H9 (cell line): ENCODE measurements at regions not wholly inside any gene's neighbourhood (a gene's known extent, or its start where the extent isn't known, plus 50 kb on each side); places are given as distances from the start of the nearest gene placed in this dataset.

Source experiments
- DNase-seq: peaks from one replicate; pipeline ENCODE4 v3.0.0-alpha.2; 2017
- H2AFZ ChIP-seq: one replicate; pipeline ENCODE4 v1.6.1; 2013; ENCODE audit warnings: mild to moderate bottlenecking, low read length, control low read depth, moderate library complexity
- H2AK5ac ChIP-seq: 2 replicates; pipeline ENCODE4 v1.6.1; 2013; ENCODE audit warnings: low read length, control low read depth, mixed read lengths; ENCODE audit not compliant: insufficient read length
- H2BK120ac ChIP-seq: one replicate; pipeline ENCODE4 v1.6.1; 2013; ENCODE audit warnings: low read depth, mild to moderate bottlenecking, low read length, control low read depth, inconsistent platforms; ENCODE audit not compliant: poor library complexity, severe bottlenecking
- H2BK12ac ChIP-seq: 2 replicates; pipeline ENCODE4 v1.6.1; 2013; ENCODE audit warnings: low read length, control low read depth, mixed read lengths, low read depth; ENCODE audit not compliant: insufficient read length
- H2BK15ac ChIP-seq: 2 replicates; pipeline ENCODE4 v1.6.1; 2013; ENCODE audit warnings: low read depth, low read length, control low read depth
- H2BK20ac ChIP-seq: one replicate; pipeline ENCODE4 v1.6.1; 2013; ENCODE audit warnings: low read depth, mild to moderate bottlenecking, low read length, control low read depth, inconsistent platforms; ENCODE audit not compliant: poor library complexity, severe bottlenecking
- H2BK5ac ChIP-seq: 2 replicates; pipeline ENCODE4 v1.6.1; 2013; ENCODE audit warnings: low read length, control low read depth, mixed read lengths; ENCODE audit not compliant: insufficient read length
- H3K14ac ChIP-seq: 2 replicates; pipeline ENCODE4 v1.6.1; 2013; ENCODE audit warnings: low read length, control low read depth; ENCODE audit not compliant: insufficient read depth
- H3K18ac ChIP-seq: 2 replicates; pipeline ENCODE4 v1.6.1; 2013; ENCODE audit warnings: low read depth, mild to moderate bottlenecking, mixed read lengths, low read length, control low read depth; ENCODE audit not compliant: insufficient read length
- H3K23ac ChIP-seq: 2 replicates; pipeline ENCODE4 v1.6.1; 2013; ENCODE audit warnings: low read length, control low read depth, mixed read lengths, low read depth; ENCODE audit not compliant: insufficient read length
- H3K23me2 ChIP-seq: 2 replicates; pipeline ENCODE4 v1.6.1; 2013; ENCODE audit warnings: low read depth, mild to moderate bottlenecking, mixed read lengths, low read length, control low read depth; ENCODE audit not compliant: insufficient read length, poor library complexity, severe bottlenecking
- H3K27ac ChIP-seq: 2 replicates; pipeline ENCODE4 v1.5.1; 2013; ENCODE audit warnings: low read length, control low read depth, mixed read lengths, low read depth; ENCODE audit not compliant: insufficient read length
- H3K27me3 ChIP-seq: 2 replicates; pipeline ENCODE4 v1.6.1; 2013; ENCODE audit warnings: low read length, control low read depth, inconsistent platforms; ENCODE audit not compliant: insufficient read depth
- H3K4ac ChIP-seq: 2 replicates; pipeline ENCODE4 v1.6.1; 2013; ENCODE audit warnings: low read depth, mild to moderate bottlenecking, control low read depth, inconsistent platforms, low read length, moderate library complexity
- H3K4me1 ChIP-seq: 2 replicates; pipeline ENCODE4 v1.6.1; 2013; ENCODE audit warnings: low read length, control low read depth, inconsistent platforms; ENCODE audit not compliant: insufficient read depth
- H3K4me2 ChIP-seq: 2 replicates; pipeline ENCODE4 v1.6.1; 2013; ENCODE audit warnings: low read length, control low read depth, mixed read lengths; ENCODE audit not compliant: insufficient read length, insufficient read depth
- H3K56ac ChIP-seq: 2 replicates; pipeline ENCODE4 v1.6.1; 2013; ENCODE audit warnings: low read depth, mild to moderate bottlenecking, mixed read lengths, low read length, control low read depth; ENCODE audit not compliant: insufficient read length
- H3K79me1 ChIP-seq: 2 replicates; pipeline ENCODE4 v1.6.1; 2013; ENCODE audit warnings: low read depth, mild to moderate bottlenecking, moderate library complexity, low read length, control low read depth, inconsistent platforms; ENCODE audit not compliant: insufficient read depth, poor library complexity, severe bottlenecking
- H3K79me2 ChIP-seq: 2 replicates; pipeline ENCODE4 v1.6.1; 2013; ENCODE audit warnings: low read length, control low read depth, inconsistent platforms; ENCODE audit not compliant: insufficient read depth
- H3K9ac ChIP-seq: 2 replicates; pipeline ENCODE4 v1.6.1; 2013; ENCODE audit warnings: low read length, control low read depth, mixed read lengths; ENCODE audit not compliant: insufficient read length; ENCODE audit errors: extremely low read depth
- H3K9me3 ChIP-seq: one replicate; pipeline ENCODE4 v1.6.1; 2013; ENCODE audit warnings: low read depth, low read length, inconsistent platforms; ENCODE audit not compliant: control insufficient read depth
- H3T11ph ChIP-seq: one replicate; pipeline ENCODE4 v1.6.1; 2013; ENCODE audit warnings: mild to moderate bottlenecking, low read length, control low read depth, inconsistent platforms
- H4K20me1 ChIP-seq: one replicate; pipeline ENCODE4 v1.6.1; 2013; ENCODE audit not compliant: control insufficient read depth, insufficient read length, insufficient read depth
- H4K5ac ChIP-seq: 2 replicates; pipeline ENCODE4 v1.6.1; 2013; ENCODE audit warnings: low read depth, mild to moderate bottlenecking, mixed read lengths, low read length, control low read depth; ENCODE audit not compliant: insufficient read length
- H4K8ac ChIP-seq: replicated peaks from 2 replicates; pipeline ENCODE4 v1.6.1; 2013; ENCODE audit warnings: low read length, control low read depth, mixed read lengths, low read depth; ENCODE audit not compliant: insufficient read length
- H4K91ac ChIP-seq: 2 replicates; pipeline ENCODE4 v1.6.1; 2013; ENCODE audit warnings: low read depth, mild to moderate bottlenecking, moderate library complexity, mixed read lengths, low read length, control low read depth; ENCODE audit not compliant: insufficient read length
- H3K27ac Mint-ChIP-seq, 3 experiments: 2 replicates in 2 of 3; 3 replicates in 1 of 3; pipeline ENCODE4 v1.8.0; 2020 to 2021; ENCODE audit warnings: mixed read lengths in 3 of 3, mild to moderate bottlenecking in 1 of 3, moderate library complexity in 1 of 3
- H3K27me3 Mint-ChIP-seq: 2 replicates; pipeline ENCODE4 v1.8.0; 2021; ENCODE audit warnings: low read depth, mild to moderate bottlenecking, moderate library complexity, mixed read lengths
- H3K36me3 Mint-ChIP-seq, 3 experiments: 2 replicates in 2 of 3; 3 replicates in 1 of 3; pipeline ENCODE4 v1.8.0; 2020 to 2021; ENCODE audit warnings: low read depth in 3 of 3, mixed read lengths in 3 of 3; ENCODE audit not compliant: insufficient read depth in 1 of 3
- H3K4me1 Mint-ChIP-seq, 2 experiments: 2 replicates each; pipeline ENCODE4 v1.8.0; 2020; ENCODE audit warnings: mixed read lengths in 2 of 2
- H3K4me3 Mint-ChIP-seq, 2 experiments: 2 replicates in 1 of 2; 3 replicates in 1 of 2; pipeline ENCODE4 v1.8.0; 2020 to 2021; ENCODE audit warnings: mild to moderate bottlenecking in 2 of 2, mixed read lengths in 2 of 2, moderate library complexity in 1 of 2
- H3K9me3 Mint-ChIP-seq, 2 experiments: 2 replicates in 1 of 2; 3 replicates in 1 of 2; pipeline ENCODE4 v1.8.0; 2020; ENCODE audit warnings: mild to moderate bottlenecking in 2 of 2, mixed read lengths in 2 of 2, moderate library complexity in 1 of 2
- CTCF ChIP-seq: fragments of 200-600 bp; sonication (generic); conservative IDR thresholded peaks from 3 replicates; pipeline ENCODE4 v1.8.0; 2021; ENCODE audit warnings: antibody characterized with exemption, mild to moderate bottlenecking
- WGBS: extraction: QIAGEN DNeasy Blood & Tissue Kit; methylation state at CpG from one replicate; pipeline ENCODE4 v1.1.7; 2013; ENCODE audit warnings: missing lambda C conversion rate, low lambda C conversion rate, mixed read lengths; ENCODE audit not compliant: insufficient read length; ENCODE audit errors: extremely low coverage; 5-methylcytosine and 5-hydroxymethylcytosine counted together

GRCh38 chr22:48872271-48873190, 955.1 kb downstream of the BRD1 start:
- Histone ChIP-seq H4K91ac (no peak overlapping the region), H3K18ac (no peak overlapping the region), H4K5ac (no peak overlapping the region), H3K4me1 (no peaks in the 10 kb centered on the region), H3K27ac (no peak overlapping the region), H2BK120ac (no peak overlapping the region), H4K20me1 (no peaks in the 10 kb centered on the region), H3K79me1 (no peaks in the 10 kb centered on the region), H3T11ph (no peak overlapping the region), H3K4me2 (no peak overlapping the region), H3K23ac (no peak overlapping the region), H3K4ac (no peak overlapping the region), H3K56ac (no peak overlapping the region), H3K9ac (no peak overlapping the region), H3K9me3 (no peaks in the 10 kb centered on the region), H3K14ac (no peak overlapping the region), H2BK5ac (no peak overlapping the region), H4K8ac (no peak overlapping the region), H3K79me2 (no peaks in the 10 kb centered on the region), H3K27me3 (no peaks in the 10 kb centered on the region), H2AK5ac (no peak overlapping the region), H2BK20ac (no peak overlapping the region), H3K23me2 (no peaks in the 10 kb centered on the region), H2BK15ac (no peak overlapping the region), H2BK12ac (no peak overlapping the region), H2AFZ (no peak overlapping the region)
- Mint-ChIP-seq H3K4me3 (no peak overlapping the region), H3K4me1 (peaks cover 15 to 21% of the 10 kb centered on the region in 2 experiments), H3K27me3 (peaks cover 27% of the 10 kb centered on the region), H3K9me3 (peaks cover 0 to 4% of the 10 kb centered on the region in 2 experiments; a peak in 2 of 5 replicates), H3K36me3 (no peaks in the 10 kb centered on the region), H3K27ac (no peak overlapping the region)
- no peak for TF ChIP-seq CTCF
- WGBS = no CpG with 5 or more reads among the region's 21 CpGs
- no peak for DNase-seq
